Esophagus squamous epithelium (tissue), 4 donors: ENCODE measurements at regions not wholly inside any gene's neighbourhood (a gene's known extent, or its start where the extent isn't known, plus 50 kb on each side); places are given as distances from the start of the nearest gene placed in this dataset.

Source experiments
- POLR2A ChIP-seq, 4 donors: fragments of 450-650 bp; IDR thresholded peaks; one replicate each; pipeline ENCODE4 v1.6.1; 2017; ENCODE audit warnings: antibody characterized with exemption in 4 of 4, mild to moderate bottlenecking in 4 of 4, moderate library complexity in 3 of 4
- TF ChIP-seq, protein P1 (sequence below), 6 experiments: fragments of 450-650 bp in 4 of 6; fragments of 200-600 bp in 2 of 6; sonication (generic) in 2 of 6; IDR thresholded peaks; one replicate each; pipeline ENCODE4 v1.5.1; 2016 to 2019; ENCODE audit warnings: antibody characterized with exemption in 6 of 6, mild to moderate bottlenecking in 4 of 6, moderate library complexity in 4 of 6

GRCh38 chrX:43448688-43449087, 207.4 kb upstream of the MAOA start:
- TF ChIP-seq, protein P1, sequence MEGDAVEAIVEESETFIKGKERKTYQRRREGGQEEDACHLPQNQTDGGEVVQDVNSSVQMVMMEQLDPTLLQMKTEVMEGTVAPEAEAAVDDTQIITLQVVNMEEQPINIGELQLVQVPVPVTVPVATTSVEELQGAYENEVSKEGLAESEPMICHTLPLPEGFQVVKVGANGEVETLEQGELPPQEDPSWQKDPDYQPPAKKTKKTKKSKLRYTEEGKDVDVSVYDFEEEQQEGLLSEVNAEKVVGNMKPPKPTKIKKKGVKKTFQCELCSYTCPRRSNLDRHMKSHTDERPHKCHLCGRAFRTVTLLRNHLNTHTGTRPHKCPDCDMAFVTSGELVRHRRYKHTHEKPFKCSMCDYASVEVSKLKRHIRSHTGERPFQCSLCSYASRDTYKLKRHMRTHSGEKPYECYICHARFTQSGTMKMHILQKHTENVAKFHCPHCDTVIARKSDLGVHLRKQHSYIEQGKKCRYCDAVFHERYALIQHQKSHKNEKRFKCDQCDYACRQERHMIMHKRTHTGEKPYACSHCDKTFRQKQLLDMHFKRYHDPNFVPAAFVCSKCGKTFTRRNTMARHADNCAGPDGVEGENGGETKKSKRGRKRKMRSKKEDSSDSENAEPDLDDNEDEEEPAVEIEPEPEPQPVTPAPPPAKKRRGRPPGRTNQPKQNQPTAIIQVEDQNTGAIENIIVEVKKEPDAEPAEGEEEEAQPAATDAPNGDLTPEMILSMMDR (IDR thresholded peaks at IDR 0.05), result no peak
- no peak for TF ChIP-seq POLR2A (IDR thresholded peaks at IDR 0.05)
